ENCODE measurements at regions not wholly inside any gene's neighbourhood (a gene's known extent, or its start where the extent isn't known, plus 50 kb on each side); places are given as distances from the start of the nearest gene placed in this dataset.

DNA sequence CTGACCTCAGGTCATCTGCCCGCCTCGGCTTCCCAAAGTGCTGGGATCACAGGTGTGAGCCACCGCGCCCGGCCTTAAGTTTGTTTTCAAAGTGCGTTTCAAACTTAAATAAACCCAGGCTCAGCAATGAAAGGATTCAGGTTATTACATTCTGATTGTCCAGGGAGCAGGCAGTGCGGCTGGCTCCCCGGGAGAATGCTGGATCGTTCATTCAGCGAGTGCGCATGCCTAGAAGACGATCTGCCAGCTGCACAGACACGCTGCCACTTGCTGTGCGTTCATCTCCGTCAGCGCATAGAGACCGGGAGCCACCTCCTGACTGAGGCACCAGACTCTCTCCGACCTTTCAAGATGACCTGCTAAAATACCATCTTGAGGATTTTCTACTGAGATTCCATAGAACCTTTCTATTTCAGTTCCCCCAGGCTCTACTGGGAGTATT is 163.9 kb upstream of the ZNF217 start:
- DNase-seq (ENCODE audit: low read depth): no peak
- TF ChIP-seq, protein P1, sequence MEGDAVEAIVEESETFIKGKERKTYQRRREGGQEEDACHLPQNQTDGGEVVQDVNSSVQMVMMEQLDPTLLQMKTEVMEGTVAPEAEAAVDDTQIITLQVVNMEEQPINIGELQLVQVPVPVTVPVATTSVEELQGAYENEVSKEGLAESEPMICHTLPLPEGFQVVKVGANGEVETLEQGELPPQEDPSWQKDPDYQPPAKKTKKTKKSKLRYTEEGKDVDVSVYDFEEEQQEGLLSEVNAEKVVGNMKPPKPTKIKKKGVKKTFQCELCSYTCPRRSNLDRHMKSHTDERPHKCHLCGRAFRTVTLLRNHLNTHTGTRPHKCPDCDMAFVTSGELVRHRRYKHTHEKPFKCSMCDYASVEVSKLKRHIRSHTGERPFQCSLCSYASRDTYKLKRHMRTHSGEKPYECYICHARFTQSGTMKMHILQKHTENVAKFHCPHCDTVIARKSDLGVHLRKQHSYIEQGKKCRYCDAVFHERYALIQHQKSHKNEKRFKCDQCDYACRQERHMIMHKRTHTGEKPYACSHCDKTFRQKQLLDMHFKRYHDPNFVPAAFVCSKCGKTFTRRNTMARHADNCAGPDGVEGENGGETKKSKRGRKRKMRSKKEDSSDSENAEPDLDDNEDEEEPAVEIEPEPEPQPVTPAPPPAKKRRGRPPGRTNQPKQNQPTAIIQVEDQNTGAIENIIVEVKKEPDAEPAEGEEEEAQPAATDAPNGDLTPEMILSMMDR (conservative IDR thresholded peaks at IDR 0.05; ENCODE audit: control insufficient read depth, insufficient read depth, low read depth, low read length): no peak

DNA sequence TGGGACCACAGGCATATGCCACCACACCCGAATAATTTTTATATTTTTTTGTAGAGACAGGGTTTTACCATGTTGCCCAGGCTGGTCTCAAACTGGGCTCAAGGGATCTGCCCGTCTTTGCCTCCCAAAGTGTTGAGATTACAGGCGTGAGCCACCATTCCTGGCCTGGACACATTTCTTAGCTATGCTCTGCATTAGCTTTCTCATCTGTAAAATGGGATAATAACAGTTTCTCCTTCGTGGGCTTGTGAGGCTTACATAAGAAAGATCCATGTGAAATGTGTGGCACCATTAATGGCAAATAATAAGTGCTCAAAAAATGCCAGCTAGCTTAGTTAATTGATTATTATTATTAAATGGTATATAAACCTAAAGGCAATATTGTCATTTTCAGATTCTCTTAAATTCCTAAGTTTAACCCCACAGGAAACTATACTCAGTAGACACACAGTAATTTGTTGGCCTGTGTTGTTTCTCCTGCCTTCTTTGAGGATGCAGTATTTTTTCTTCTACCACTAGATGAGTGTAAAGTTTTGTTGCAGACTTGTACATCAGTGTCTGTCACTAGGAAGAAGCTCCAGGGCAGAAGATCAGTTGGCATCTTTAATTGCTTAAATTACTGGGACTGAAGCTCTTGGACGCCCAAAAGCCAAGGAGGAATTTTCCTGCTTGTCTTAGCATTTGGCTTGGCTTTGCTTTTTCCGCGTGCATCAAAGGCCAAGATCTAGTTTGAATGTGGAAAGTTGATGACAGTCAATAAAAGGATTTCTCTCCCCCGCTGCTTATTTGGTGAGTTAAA is 162.3 kb upstream of the ZNF217 start:
- H3K4me3 ChIP-seq (ENCODE audit: control insufficient read depth, low read depth, low read length): no peak overlapping the region
- TF ChIP-seq, protein P1 (conservative IDR thresholded peaks at IDR 0.05; ENCODE audit: control insufficient read depth, insufficient read depth, low read depth, low read length): no peak
- DNase-seq (ENCODE audit: low read depth): no peak

More for the DNA sequence above, 163.9 kb upstream of the ZNF217 start:
- H3K4me3 ChIP-seq (ENCODE audit: control insufficient read depth, low read depth, low read length): no peak overlapping the region

- no peak overlapping the region for H3K4me3 ChIP-seq (ENCODE audit: control insufficient read depth, low read depth, low read length)
- no peak for DNase-seq (ENCODE audit: low read depth)
- TF ChIP-seq, protein P1 (conservative IDR thresholded peaks at IDR 0.05; ENCODE audit: control insufficient read depth, insufficient read depth, low read depth, low read length): no peak
Measured at GRCh38 chr20:53753880-53754459, 160.3 kb upstream of the ZNF217 start.

- H3K4me3 ChIP-seq (ENCODE audit: control insufficient read depth, low read depth, low read length): no peak overlapping the region
- TF ChIP-seq, protein P1 (conservative IDR thresholded peaks at IDR 0.05; ENCODE audit: control insufficient read depth, insufficient read depth, low read depth, low read length): no peak
- DNase-seq (ENCODE audit: low read depth): peak; percentile 63
Measured at GRCh38 chr20:53752971-53753879, 159.6 kb upstream of the ZNF217 start.

DNA sequence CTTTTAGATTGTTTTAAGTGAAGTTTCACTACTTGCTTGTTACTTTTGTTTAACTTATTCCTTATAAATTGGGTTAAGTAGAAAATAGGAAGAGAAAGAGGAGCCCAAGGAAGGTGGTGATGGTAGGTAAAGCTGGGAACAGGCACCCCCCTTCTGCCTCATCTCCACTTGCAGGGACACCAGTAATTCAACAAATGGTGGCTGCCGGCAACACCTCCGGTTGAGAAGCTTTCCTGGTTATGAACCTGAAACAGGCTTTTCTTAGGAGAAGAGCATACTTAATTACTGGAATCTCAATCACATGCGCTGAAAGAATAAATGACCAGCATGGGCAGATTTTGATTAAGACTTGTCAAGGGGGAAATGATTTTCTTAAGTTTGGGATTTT is 158.9 kb upstream of the ZNF217 start:
- DNase-seq (ENCODE audit: low read depth): no peak
- TF ChIP-seq, protein P1 (conservative IDR thresholded peaks at IDR 0.05; ENCODE audit: control insufficient read depth, insufficient read depth, low read depth, low read length): no peak
- no peak overlapping the region for H3K4me3 ChIP-seq (ENCODE audit: control insufficient read depth, low read depth, low read length)

DNA sequence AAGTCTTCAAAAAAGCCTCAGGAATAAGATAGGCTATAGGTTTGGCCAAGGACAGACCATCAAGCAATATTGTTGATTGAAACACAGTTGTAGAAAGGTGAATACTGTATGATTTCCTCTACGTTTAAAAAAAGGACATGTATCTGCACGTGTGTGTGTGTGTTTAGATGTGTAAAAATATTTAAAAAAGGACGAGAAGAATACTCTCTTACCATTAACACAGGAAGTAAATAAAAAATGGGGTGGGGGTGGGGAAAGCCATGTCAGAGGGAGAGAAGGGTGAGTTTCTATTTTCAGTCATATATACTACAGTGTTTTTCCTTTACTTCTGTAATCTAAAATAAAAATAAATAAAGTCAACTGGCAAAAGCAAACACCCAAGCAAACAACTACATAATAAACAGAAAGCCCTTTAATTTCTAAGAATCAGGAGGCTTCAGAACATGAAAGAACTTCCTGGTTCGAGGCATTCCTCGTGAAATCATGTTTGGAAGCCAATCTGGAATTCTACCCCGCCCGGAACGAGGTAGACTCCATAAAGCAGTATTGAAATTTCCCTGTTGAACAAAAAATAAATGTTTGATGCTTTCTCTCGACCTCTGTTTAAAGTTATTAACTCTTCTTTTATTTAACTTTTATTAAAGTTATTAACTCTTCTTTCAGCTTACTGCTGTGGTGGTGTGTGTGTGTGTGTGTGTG is 158.1 kb upstream of the ZNF217 start:
- DNase-seq (ENCODE audit: low read depth): no peak
- H3K4me3 ChIP-seq (ENCODE audit: control insufficient read depth, low read depth, low read length): no peak overlapping the region
- TF ChIP-seq, protein P1 (conservative IDR thresholded peaks at IDR 0.05; ENCODE audit: control insufficient read depth, insufficient read depth, low read depth, low read length): no peak

Data from fibroblast of mammary gland (primary cell).